ENCODE measurements at regions not wholly inside any gene's neighbourhood (a gene's known extent, or its start where the extent isn't known, plus 50 kb on each side); places are given as distances from the start of the nearest gene placed in this dataset.
"Not testable (repeated sequence)": the region's sequence is repeated elsewhere in the genome, so short reads cannot be mapped to it uniquely, and the experiment has no call there.

DNA sequence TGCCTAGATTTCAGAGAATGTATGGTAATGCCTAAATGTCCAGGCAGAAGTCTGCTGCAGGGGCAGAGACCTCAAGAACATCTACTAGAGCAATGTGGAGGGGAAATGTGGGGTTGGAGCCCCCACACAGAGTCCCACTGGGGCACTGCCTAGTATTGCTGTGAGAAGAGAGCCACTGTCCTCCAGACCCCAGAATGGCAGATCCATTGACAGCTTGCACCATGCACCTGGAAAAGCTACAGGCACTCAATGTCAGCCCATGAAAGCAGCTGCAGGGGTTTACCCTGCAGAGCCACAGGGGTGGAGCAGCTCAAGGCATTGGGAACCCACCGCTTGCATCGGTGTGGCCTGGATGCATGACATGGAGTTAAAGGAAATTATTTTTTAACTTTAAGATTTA is 314.1 kb downstream of the CYRIA start:
- no peak for DNase-seq

DNA sequence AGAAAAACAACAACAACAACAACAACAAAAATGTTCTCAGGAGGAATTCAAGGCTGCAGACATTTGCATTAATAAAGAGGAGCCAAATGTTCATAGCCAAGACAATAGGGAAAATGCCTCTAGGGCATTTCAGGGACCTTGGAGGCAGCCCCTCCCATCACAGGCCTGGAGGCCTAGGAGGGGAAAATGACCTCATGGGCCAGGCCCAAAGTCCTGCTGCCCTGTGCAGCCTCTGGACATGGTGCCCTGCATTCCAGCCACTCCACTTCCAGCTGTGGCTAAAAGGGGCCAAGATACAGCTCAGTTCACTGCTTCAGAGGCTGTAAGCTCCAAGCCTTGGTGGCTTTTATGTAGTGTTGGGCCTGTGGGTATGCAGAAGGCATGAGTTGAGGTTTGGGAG is 314.5 kb downstream of the CYRIA start:
- DNase-seq = no peak

DNA sequence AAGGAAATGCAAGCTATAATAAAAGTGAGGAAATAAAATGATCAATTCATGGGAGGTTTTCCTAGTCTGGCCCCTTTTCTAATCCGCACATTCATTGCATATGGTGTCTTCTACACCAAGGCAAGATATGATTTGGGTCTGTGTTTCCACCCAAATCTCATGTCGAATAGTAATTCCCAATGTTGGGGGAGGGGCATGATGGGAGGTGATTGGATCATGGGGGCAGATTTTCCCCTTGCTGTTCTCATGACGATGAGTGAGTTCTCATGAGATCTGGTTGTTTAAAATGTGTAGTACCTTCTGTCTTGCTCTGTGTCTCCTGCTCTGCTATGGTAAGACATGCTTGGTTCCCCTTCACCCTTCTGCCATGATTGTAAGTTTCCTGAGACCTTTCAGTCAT is 315.4 kb downstream of the CYRIA start:
- no peak for DNase-seq

DNA sequence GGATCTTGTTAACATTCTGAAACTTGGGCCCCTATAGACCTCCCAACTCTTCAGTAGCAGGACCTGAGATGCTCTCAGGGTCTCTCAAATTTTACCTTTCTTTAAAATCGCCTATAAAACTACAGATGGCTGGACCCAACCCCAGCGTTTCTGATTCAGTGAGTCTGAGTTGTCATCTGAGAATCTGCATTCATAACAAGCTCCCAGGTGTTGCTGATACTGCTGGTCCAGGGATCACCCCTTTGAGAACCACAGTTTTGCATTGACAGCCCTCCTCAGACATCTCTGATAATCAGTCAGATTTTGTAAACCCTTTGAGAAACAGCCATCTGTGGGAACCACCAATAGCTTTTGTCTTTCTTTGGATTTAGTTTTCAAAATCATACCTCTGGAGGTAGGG is 315.8 kb downstream of the CYRIA start:
- DNase-seq = no peak

DNA sequence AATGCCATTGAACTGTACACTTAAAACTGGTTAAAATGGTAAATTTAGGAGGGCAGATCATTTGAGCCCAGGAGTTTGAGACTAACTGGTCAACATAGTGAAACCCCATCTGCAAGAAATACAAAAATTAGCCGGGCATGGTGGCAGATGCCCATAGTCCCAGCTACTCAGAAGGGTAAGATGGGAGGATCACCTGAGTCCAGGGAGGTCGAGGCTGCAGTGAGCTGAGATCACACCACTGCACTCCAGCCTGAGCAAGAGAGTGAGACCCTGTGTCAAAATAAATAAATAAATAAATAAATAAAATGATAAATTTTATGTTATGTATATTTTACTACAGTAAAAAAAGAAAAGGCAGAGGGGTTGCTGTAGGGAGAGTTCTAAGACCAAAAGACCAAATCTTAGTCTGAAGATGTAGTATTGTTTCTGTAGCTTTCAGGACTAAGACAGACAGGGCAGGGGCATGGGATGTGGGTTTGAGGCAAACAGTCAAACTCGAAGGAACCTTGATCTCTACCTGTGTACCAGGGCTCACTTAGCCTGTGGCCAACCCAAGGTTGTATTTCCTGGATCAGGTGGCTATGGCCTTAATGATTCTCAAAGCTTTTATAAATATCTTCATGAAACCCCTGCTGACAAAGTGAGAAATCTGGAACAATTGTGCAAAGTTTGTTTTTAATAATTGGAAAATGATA is 316.7 kb downstream of the CYRIA start:
- DNase-seq = no peak

DNA sequence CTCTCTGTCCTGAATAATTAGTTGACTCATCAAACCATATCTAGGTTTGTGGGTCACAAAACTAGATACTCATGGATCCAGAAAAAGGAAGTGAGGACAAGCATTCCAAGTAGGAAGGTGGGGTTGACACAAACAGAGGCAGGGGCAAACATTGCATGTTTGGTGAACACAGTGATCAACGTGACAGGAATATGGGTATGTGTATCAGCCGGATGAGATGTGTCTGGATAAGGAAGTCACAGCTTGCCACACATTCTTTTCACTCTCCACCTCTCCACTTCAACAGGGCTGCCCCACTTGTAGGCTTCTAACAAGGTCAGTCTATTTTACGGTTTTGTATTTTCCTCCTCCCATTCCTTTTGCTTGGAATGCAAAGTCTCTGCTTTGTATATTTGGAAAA is 319.0 kb downstream of the CYRIA start:
- DNase-seq = no peak

DNA sequence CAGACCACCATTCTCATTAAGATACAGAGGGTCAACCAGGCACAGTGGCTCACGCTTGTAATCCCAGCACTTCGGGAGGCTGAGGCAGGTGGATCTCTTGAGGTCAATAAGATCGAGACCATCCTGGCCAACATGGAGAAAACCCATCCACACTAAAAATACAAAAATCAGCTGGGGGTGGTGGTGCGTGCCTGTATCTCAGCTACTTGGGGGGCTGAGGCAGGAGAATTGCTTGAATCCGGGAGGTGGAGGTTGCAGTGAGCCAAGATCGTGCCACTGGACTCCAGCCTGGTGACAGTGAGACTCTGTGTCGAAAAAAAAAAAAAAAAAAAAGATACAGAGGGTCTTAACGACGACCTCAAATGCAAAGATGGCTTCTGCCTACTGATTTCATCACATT is 320.4 kb downstream of the CYRIA start:
- not testable (repeated sequence) for DNase-seq

DNA sequence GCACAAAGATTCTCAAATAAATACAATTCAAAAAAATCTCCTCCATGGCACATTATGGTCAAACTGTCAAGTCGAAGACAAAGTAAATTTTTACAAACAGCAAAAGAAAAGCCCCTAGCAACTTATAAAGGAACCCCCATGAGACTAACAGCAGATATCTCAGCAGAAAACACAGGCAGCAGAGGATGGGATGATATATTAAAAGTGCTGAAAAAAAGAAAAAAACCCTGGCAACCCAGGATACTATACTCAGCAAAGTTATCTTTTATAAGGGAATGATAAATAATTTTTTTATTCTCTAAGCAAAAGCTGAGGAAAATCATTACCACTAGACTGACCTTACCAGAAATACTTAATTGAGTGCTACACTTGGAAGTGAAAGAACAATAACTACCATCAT is 326.4 kb downstream of the CYRIA start:
- DNase-seq = no peak

DNA sequence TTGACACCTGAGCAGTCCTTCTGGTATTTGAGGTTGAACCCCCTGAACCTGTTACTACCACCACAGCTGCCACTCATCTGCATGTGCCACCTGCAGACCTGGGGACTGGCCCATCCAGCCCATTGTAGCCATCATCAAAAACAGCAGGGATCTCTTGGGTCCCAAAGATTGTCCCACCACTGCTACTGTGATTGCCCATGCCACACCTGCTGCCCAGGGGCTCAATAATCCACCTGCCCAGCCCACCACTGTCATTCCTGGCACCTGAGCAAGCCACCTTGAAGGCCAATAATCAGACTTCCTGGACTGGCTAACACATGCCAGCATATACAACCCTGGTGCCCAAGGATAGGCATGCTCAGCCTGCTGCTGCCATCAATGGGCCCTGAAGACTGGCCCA is 327.6 kb downstream of the CYRIA start:
- no peak for DNase-seq

DNA sequence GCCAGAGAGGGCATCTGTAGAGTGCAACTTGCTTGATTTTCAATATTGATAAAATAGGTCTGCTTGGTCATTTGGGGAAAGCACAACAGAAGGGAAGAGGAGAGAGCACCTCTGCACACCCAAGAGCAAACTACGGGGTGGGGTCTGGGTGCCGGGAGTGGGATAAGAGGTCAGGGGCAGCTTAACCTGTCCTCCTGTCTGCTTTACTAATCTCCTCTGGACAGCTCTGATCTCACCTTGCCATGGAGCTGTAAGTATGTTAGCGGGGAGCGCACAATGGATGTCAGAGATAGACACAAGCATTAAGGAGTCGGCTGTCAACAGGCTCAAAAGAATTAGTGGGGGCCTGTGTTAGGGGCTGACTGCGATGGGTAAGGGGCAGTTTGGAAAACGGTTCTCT is 328.7 kb downstream of the CYRIA start:
- no peak for DNase-seq

DNA sequence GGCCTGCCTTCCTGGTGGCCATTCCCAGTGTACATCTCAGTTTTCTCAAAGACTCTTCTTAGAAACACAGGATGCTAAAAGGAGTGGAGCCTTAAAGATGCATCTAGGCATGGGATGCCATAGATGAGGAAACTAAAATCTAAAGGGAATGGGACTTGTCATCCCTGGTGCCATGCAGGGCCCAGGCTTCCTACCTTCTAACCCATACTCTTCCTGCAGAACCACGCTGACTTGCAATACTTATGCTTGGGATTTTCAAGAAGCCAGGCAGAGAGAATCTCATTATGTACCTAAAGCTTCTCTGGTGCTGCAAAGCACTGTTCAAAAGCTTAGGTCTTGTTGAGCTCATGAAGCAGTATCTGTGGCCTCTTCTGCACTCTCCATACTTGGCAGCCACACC is 329.1 kb downstream of the CYRIA start:
- DNase-seq = no peak

DNA sequence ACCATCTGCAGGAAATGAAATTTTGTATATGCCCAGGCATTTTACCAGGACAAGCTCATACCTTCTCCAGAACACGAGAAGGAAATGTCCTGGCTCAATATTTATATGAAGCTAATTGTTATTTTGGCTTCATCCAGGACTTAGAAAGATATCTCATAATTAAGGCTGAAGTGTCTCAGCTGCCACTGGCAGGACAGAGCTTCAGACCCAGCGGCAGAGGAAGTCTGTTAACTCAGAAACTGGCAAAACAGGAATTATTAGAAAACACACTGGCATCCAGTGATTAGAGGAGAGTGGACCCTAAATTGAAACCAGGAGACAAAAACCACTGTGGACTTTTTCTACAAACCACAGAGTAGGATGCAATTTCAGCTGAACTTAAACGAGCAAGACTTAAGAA is 329.7 kb downstream of the CYRIA start:
- no peak for DNase-seq

DNA sequence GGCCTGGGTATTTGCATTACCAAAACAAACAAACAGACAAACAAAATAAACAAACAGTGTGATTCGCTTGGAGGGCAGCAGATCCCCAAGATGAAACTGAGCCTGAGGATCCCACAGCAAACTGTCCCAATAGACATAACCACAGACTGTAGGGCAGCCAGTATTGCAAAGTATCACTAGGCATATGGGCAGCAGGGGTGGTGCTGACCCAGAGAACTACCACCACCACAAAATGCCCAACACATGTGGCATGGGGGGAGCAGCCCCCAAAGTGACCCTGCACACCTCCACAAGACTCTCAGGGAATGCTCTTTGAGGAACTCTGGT is 330.1 kb downstream of the CYRIA start:
- no peak for DNase-seq

DNA sequence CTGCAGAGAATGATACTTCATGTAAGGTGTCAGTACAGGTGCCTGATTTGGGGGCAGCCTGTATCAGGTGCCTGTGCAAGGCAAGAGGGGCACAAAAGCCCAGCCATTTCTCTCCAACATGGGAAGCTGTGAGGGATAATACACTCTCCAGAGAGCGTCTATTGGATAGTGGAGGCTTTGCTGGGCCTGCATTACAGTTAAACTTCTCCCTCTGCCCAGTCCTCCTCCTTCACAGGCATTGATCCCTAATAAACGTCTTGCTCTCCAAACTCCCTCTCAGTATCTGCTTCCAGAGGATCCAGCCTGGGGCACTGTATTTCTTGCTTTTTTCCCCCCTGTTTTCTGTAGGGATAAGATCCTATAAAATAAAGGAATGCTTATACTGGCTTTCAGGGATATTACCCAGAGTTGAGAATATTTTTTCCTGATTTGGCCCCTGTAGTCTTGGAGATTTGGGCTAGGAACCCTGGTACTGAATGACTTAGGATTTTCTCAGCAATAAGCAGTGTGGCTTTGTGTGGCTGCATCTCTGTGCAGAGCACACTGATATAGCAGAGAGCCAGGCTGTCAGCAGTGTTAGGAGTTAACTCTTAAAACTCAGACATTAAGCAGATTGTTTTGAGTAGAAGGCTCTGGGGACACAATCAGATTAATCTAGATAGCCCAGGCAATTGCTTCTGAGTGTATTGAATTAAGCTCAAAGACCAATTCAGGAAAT is 330.6 kb downstream of the CYRIA start:
- DNase-seq = no peak

DNA sequence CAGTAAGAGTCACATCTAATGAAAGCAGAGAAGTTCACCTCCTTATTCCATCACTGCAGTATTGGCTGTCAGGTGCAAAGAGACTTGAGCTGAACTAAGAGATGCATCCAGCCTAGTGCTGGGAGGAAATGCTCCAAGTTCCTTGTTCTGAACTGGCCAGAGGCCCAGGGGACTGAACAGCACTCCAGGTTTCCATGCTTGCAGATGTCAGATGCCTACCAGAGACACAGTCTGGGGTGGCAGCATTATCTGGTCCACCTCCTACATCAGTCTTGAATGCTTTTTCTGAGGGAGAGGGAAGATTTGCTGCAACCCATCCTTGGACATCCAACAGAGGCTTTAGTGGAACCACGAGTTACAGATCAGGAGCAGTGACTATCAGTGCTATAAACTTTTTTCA is 331.3 kb downstream of the CYRIA start:
- DNase-seq = no peak

DNA sequence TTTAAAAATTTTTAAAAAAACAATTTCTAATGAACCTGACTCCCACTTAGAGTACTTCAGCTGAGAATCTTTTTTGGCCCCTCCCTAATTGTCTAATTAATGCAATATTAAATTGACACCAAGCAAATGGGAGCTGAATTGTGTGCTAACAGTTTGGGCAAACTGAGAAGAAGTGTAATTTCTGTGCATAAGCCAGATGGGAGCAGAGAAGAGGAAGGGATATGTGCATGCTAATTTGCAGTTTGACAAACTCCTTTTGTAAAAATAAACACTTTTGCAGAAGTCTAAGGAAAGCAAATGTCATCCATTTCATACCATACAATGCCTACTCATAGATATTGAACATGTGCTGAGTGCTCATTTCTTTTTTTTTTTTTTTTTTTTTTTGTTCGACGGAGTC is 332.0 kb downstream of the CYRIA start:
- no peak for DNase-seq

DNA sequence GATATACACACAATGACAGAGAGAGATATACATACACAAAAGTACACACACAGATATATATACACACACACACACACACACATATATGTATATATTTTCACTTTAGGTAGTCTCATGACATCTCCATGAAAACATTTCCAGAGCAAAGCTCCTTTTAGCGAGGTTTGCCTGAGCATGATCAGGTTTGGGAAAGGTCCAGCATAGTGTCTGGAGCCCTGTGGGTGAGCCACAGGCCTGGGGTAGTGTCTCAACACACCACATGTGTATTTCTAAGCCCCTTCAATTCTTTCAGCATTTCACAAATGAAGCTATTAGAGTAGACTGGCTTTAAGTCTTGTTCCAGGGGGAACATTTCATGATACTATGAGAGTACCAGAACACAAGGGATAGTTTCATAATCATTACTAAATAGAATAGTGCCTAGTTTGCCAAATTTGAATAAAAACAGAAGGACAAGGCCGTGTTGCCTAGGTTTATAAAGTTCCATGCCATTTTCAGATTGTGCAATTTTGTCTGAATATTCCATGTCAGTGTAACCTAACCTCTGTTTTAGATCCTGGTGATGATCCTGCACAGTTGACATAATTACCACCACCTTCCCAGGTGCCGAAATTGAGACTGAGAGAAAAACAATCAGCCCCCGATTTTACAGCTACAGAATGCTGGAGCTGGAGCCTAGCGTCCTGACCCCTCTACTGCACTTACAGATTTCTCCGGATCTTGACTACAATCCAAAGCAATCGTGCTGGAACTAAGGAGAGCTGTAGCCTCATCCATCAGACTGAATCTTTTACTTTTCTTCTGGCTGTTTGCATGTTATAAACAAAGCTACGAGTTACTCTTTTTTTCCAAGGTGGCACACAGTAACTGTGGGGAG is 332.7 kb downstream of the CYRIA start:
- no peak for DNase-seq

DNA sequence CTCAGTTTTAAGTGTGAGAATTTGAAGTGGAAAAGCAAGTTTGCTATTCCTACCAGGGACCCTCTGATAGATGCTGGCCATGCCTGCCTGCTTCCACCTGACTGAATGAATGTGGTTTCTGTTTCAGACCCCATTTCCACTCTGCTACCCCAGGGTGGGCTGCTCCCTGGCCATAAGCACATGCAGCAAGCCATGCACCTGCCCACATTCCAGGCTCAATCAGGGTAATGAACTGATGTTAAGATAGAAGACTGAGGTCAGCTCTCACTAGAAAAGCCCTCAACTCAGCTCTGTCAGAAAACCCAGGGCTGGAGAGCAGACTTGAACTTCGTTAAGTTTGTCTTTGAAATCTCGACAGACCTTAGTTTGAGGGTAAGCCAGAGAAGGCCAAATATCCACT is 333.9 kb downstream of the CYRIA start:
- DNase-seq = no peak

DNA sequence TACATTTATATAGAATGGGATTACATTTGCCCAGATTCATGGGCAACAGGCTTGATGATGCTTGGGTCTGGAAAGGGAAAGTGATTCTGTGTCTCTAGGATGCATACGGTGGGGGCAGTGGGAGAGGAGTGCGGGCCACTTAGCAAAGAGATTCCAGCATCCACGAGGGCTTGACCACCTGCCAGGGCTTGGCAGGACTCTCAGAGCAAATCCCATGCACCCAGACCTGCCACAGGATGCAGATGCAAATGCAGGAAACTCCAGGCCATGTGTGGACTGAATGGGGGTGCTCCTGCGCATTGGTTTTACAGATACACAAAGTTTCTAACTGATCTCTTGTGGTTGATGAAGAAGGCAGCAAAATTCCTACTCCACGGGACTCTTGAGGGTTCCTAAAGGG is 334.7 kb downstream of the CYRIA start:
- no peak for DNase-seq

DNA sequence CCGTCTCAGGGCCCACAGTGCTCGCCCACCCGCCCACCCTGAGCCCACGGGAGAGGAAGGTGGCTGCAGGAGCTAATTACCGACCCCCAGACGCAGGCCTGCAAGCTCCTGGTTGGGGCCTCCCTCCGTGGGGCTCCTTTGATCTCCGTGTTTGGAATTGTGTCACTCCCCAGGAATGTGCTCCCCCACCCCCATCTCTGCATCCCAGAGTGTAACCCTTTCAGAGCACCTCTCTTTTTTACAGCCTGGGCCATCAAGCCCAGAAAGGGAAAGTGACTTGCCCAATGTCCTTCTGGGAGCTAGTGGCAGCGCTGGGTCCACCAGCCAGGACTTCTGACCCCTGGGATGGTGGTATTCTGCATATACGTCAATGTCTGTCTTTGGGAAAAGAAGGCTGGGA is 335.1 kb downstream of the CYRIA start:
- DNase-seq = no peak

DNA sequence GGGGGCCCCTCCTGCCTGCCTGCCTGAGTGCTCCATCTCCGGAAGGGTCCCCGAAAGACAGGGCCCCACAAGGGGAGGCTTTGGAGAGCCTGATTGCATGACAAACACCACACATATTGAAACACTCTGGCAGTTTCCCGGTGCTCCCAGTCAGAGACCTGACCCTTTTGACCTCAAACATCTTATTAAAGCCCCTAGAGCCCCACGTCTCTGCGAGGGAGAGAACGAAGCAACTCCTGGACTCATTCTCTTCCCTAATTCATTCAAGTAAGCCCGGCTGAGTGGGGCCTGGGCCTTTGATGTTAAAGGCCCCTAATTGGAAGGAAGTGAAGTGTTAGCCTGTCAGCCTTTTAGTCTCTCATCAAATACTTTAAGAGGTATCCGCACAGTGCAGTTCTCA is 335.6 kb downstream of the CYRIA start:
- DNase-seq = no peak

DNA sequence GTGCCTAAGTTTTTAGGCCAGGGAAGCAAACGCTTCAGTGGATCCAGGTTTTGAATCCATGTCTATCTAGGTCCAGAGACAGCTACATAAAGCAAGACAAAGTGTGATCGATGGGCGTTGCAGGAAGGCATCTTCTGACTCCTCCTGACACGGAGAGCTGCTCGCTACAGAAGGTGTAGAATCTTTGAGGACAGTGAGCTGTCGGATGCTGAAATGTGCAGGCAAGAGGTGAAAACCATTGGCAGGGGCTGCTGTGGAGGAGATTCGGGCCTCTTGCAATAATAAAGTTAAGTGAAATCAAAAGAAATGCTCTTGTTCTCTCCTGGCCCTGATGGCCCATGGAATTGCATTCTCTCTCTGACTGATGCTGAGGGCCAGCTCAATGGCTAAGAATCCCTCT is 336.2 kb downstream of the CYRIA start:
- no peak for DNase-seq

DNA sequence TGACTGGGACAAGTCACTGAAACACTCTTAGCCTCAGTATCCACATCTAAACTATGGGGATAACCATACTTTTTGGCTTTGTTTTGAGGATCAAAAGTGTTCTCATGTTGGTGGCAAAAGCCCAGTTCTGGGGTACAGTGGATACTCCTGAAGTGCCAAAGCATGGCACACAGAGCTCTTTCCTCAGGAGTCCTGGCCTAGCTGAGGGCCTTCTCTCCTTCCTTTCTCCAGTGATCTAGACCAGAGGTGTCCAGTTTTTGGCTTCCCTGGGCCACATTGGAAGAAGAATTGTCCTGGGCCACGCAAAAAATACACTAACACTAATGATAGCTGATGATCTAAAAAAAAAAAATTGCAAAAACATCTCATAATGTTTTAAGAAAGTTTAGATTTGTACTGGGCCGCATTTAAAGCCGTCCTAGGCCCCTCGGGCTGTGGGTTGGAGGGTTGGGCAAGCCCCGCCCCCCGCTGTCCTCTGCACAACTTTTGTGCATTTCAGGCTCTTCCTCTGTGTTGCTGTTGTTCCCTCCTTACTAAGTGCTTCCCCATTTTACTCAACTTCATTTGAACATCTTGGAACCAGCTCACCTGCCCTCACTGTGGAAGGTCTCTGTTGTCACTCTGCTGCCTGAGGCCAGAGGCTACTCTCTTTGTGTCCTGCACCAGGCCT is 337.0 kb downstream of the CYRIA start:
- DNase-seq = no peak

DNA sequence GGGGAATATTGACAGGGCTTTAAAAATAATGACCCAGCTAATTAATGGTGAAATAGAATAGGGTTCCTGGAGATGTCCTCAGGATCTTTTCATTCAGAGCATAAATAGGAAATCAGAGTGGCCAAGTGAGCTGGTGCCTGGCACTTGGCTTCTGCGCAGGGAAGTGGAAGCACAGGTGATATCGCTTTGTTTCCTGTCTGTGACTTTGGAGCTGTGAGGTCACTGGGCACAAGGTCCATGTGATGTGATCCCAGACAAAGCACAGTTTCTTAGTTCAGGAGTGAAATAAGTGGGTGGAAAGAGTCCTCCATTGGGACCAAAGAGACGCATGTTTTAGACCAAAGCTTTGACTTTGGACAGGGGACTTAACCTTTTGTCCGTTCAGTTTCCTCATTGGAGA is 338.3 kb downstream of the CYRIA start:
- DNase-seq = no peak

Data from NCI-H187 treated with DMSO at 0.1 percent for 48 hours (cell line).